Panc1 (cell line): ENCODE measurements at regions not wholly inside any gene's neighbourhood (a gene's known extent, or its start where the extent isn't known, plus 50 kb on each side); places are given as distances from the start of the nearest gene placed in this dataset.

Source experiments
- ATAC-seq: fragments of 200-7000 bp; cut with Tn5 transposase; 2 replicates; pipeline ENCODE4 v1.9.1; 2020; ENCODE audit warnings: mild to moderate bottlenecking, moderate library complexity
- BruUV-seq: library from RNA; stranded (reverse); fragments of 400-500 nt; replicated peaks from 2 replicates; lab custom pipeline; 2021; lab: Mats Ljungman, UMichigan
- CTCF ChIA-PET: fragments of 300-600 bp; sonication (Branson Sonifier 250); formaldehyde crosslinking; loops from one replicate; lab custom pipeline; 2022; ENCODE audit warnings: antibody characterized with exemption; lab: Charles Lee
- POLR2A ChIA-PET: fragments of 300-600 bp; sonication (Branson Sonifier 250); formaldehyde crosslinking; loops from one replicate; lab custom pipeline; 2022; ENCODE audit warnings: antibody characterized with exemption; lab: Charles Lee
- DNase-seq: peaks from one replicate; pipeline ENCODE4 v3.0.0-alpha.2; 2010; ENCODE audit warnings: low read depth, low spot score
- H3K27ac ChIP-seq: 2 replicates; pipeline ENCODE4 v1.5.1; 2011; ENCODE audit warnings: mild to moderate bottlenecking, low read length, inconsistent platforms
- H3K27me3 ChIP-seq: fragments of 200-500 bp; sonication (Bioruptor generic); 2 replicates; pipeline ENCODE4 v1.6.0; 2014; ENCODE audit warnings: low read length, inconsistent platforms; ENCODE audit not compliant: control insufficient read depth, insufficient read depth
- H3K36me3 ChIP-seq: fragments of 200-500 bp; sonication (Bioruptor generic); 2 replicates; pipeline ENCODE4 v1.5.1; 2014; ENCODE audit warnings: inconsistent platforms, mild to moderate bottlenecking, low read length, moderate library complexity; ENCODE audit not compliant: control insufficient read depth, insufficient read depth
- H3K4me1 ChIP-seq: 2 replicates; pipeline ENCODE4 v1.5.1; 2011; ENCODE audit warnings: inconsistent platforms, mild to moderate bottlenecking, low read length, moderate library complexity; ENCODE audit not compliant: control insufficient read depth, insufficient read depth
- H3K4me3 ChIP-seq, 2 experiments: 2 replicates each; pipeline ENCODE4 v1.5.1; 2011 to 2012; ENCODE audit warnings: low read depth in 2 of 2, low read length in 2 of 2, mild to moderate bottlenecking in 2 of 2, inconsistent platforms in 1 of 2, moderate library complexity in 1 of 2
- H3K9me3 ChIP-seq: fragments of 200-500 bp; sonication (Bioruptor generic); 2 replicates; pipeline ENCODE4 v1.5.1; 2014; ENCODE audit warnings: low read depth, mild to moderate bottlenecking, inconsistent platforms, low read length, moderate library complexity; ENCODE audit not compliant: control insufficient read depth, insufficient read depth
- CTCF ChIP-seq: fragments of 450-650 bp; IDR thresholded peaks from 2 replicates; pipeline ENCODE4 v1.5.1; 2017; ENCODE audit warnings: mild to moderate bottlenecking
- POLR2AphosphoS5 ChIP-seq: IDR thresholded peaks from 2 replicates; pipeline ENCODE4 v1.6.1; 2012; ENCODE audit warnings: mild to moderate bottlenecking, low read depth, low read length, moderate library complexity
- REST ChIP-seq, 2 experiments: IDR thresholded peaks; 2 replicates each; pipeline ENCODE4 v1.6.1; 2011 to 2012; ENCODE audit warnings: low read depth in 2 of 2, control low read depth in 1 of 2, low read length in 1 of 2, mild to moderate bottlenecking in 1 of 2, moderate library complexity in 1 of 2; ENCODE audit not compliant: insufficient read depth in 1 of 2
- SIN3A ChIP-seq: IDR thresholded peaks from 2 replicates; pipeline ENCODE4 v1.6.1; 2012; ENCODE audit warnings: low read depth, mild to moderate bottlenecking, low read length, moderate library complexity, borderline replicate concordance; ENCODE audit not compliant: insufficient read depth
- TCF7L2 ChIP-seq: IDR thresholded peaks from 2 replicates; pipeline ENCODE4 v1.6.1; 2011; ENCODE audit warnings: mild to moderate bottlenecking, low read depth, low read length, inconsistent platforms
- in situ Hi-C: cut with HindIII; loops from 2 replicates; pipeline ENCODE4 v1.10.0; 2016; ENCODE audit warnings: low sequenced_read_pairs, low pct_unique_long_range_greater_than_20kb
- intact Hi-C: fragments of 100-400 bp; cut with micrococcal nuclease; formaldehyde crosslinking; loops from one replicate; pipeline ENCODE4 v1.10.0; 2022; ENCODE audit not compliant: unreplicated experiment

- H3K27ac ChIP-seq, result no peak overlapping the region
- in situ Hi-C loops (no loop called here), intact Hi-C loops (no loop called here)
- no peaks in the 10 kb centered on the region for H3K9me3 ChIP-seq
- BruUV-seq, result no TSS peak
- POLR2A ChIA-PET, result no interaction called here
- DNase-seq (no peak), ATAC-seq (peak; percentile 71)
- peak overlapping the region in 1 of 2 experiments; percentile 46; a peak in 2 of 4 replicates for H3K4me3 ChIP-seq
- no peaks in the 10 kb centered on the region for H3K36me3 ChIP-seq
- no peaks in the 10 kb centered on the region; the same call in 1 of the 2 replicates for H3K27me3 ChIP-seq
- TF ChIP-seq SIN3A (no peak), TCF7L2 (no peak), CTCF (no peak), REST (IDR thresholded peaks at IDR 0.05; ENCODE audit: insufficient read depth in 1 of 2, low read depth in 2 of 2, low read length in 1 of 2) (no peak)
- CTCF ChIA-PET, result no interaction called here
- H3K4me1 ChIP-seq, result 0 out of 2 replicates have a peak, but pooled peaks cover 3% of the 10 kb centered on the region
Measured at GRCh38 chr7:25454562-25455041, 226.3 kb upstream of the NPVF start.

GRCh38 chr7:25455683-25456251 lies 227.5 kb upstream of the NPVF start:
- Histone ChIP-seq H3K4me1 (0 out of 2 replicates have a peak, but pooled peaks cover 3% of the 10 kb centered on the region), H3K9me3 (no peaks in the 10 kb centered on the region), H3K27me3 (peaks cover 2% of the 10 kb centered on the region; the same call in 1 of the 2 replicates), H3K36me3 (no peaks in the 10 kb centered on the region), H3K27ac (no peak overlapping the region), H3K4me3 (no peak overlapping the region)
- intact Hi-C loops (no loop called here), in situ Hi-C loops (no loop called here)
- ATAC-seq (0 out of 2 replicates have a peak, but pooled peaks have one; percentile 31), DNase-seq (no peak)
- POLR2A ChIA-PET, result no interaction called here
- CTCF ChIA-PET, result no interaction called here
- no peak for TF ChIP-seq TCF7L2
- no peak for TF ChIP-seq REST (IDR thresholded peaks at IDR 0.05; ENCODE audit: insufficient read depth in 1 of 2, low read depth in 2 of 2, low read length in 1 of 2)
- TF ChIP-seq SIN3A, result no peak
- TF ChIP-seq CTCF, result no peak
- TF ChIP-seq POLR2AphosphoS5, result no peak
- BruUV-seq, result no TSS peak
